ENCODE measurements at regions not wholly inside any gene's neighbourhood (a gene's known extent, or its start where the extent isn't known, plus 50 kb on each side); places are given as distances from the start of the nearest gene placed in this dataset.

- peaks cover 31% of the 10 kb centered on the region for H3K9me3 Mint-ChIP-seq
- intact Hi-C loops (cut with micrococcal nuclease) = no loop called here
- H3K4me1 Mint-ChIP-seq (ENCODE audit: low read depth) = no peaks in the 10 kb centered on the region
- no peaks in the 10 kb centered on the region for H3K27me3 Mint-ChIP-seq
- no peak overlapping the region for H3K4me3 Mint-ChIP-seq
- no peaks in the 10 kb centered on the region for H3K36me3 Mint-ChIP-seq (ENCODE audit: low read depth)
- no peak overlapping the region for H3K27ac Mint-ChIP-seq
These were observed 1160.9 kb upstream of the PCDH9 start for GRCh38 chr13:68390987-68391386.

- peaks cover 30% of the 10 kb centered on the region for H3K9me3 Mint-ChIP-seq
- no peaks in the 10 kb centered on the region for H3K4me1 Mint-ChIP-seq (ENCODE audit: low read depth)
- H3K27ac Mint-ChIP-seq = no peak overlapping the region
- no peaks in the 10 kb centered on the region for H3K36me3 Mint-ChIP-seq (ENCODE audit: low read depth)
- no peaks in the 10 kb centered on the region for H3K27me3 Mint-ChIP-seq
- H3K4me3 Mint-ChIP-seq = no peak overlapping the region
- intact Hi-C loops (cut with micrococcal nuclease) = no loop called here
These were observed 1156.7 kb upstream of the PCDH9 start for GRCh38 chr13:68386808-68387207.

DNA sequence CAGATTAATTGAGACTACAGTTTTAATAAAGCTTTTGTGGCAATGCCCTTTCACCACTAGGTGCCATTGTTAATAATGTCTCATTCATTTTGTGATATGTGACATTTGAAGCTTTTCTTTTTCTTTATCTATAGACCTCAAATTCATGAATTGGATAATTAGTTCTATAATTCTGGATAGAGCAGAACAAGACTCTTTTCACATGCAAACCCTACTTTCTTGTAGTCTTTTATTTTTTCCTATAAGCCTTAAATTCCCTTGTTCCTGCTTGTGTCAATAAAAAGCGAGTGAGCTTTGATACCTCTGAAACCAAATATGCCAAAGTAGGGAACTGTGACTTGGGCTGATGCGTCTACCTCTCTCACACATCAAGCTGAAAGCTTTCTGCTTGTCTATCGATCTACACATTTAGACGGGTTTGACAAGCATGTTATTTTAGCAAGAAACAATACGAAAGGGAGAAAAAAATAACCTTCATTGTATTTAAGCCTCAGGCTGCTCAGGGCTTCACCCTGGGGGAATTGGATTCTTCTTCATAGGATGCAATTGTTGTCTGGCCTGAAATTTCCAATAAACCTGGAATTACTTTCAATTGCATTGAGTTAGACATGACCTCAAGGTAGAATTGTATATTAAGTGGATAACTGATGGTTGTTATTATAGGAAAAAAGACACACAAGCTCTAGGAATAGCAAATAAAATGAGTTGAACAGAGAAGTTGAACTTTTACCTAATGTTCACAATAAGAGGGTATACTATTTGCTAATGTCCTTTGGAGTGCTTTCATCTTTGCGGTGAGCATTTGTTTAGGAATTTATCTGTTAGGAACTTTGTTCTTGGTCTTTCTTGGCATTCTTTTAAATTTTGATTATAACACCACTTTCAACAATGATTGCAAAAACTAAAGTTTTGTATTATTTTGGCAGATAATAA is 1150.2 kb upstream of the PCDH9 start:
- no peaks in the 10 kb centered on the region for H3K4me1 Mint-ChIP-seq (ENCODE audit: low read depth)
- intact Hi-C loops (cut with micrococcal nuclease) = no loop called here
- H3K27me3 Mint-ChIP-seq = no peaks in the 10 kb centered on the region
- H3K9me3 Mint-ChIP-seq = peaks cover 33% of the 10 kb centered on the region
- no peaks in the 10 kb centered on the region for H3K36me3 Mint-ChIP-seq (ENCODE audit: low read depth)
- no peak overlapping the region for H3K27ac Mint-ChIP-seq
- no peak overlapping the region for H3K4me3 Mint-ChIP-seq

DNA sequence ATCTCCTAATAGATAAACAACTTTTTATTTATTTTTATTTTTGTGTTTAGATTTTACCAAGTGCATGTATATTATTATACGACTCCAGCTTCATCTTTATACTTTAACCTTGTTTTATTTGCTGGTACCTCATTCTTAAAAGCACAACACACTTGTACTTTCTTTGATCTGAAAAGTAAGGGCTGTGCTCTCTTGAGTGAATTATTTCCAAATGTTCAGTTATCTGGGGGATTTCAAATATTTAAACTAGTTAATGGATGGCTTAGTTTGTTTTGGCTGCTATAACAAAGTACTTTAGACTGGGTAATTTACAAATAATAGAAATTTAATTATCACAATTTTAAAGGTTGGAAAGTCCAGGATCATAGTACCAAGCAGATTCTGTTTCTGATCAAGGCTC is 1148.2 kb upstream of the PCDH9 start:
- Mint-ChIP-seq H3K4me3 (no peak overlapping the region), H3K27ac (no peak overlapping the region), H3K9me3 (peaks cover 34% of the 10 kb centered on the region), H3K36me3 (ENCODE audit: low read depth) (no peaks in the 10 kb centered on the region), H3K27me3 (no peaks in the 10 kb centered on the region), H3K4me1 (ENCODE audit: low read depth) (no peaks in the 10 kb centered on the region)
- intact Hi-C loops (cut with micrococcal nuclease) = no loop called here

DNA sequence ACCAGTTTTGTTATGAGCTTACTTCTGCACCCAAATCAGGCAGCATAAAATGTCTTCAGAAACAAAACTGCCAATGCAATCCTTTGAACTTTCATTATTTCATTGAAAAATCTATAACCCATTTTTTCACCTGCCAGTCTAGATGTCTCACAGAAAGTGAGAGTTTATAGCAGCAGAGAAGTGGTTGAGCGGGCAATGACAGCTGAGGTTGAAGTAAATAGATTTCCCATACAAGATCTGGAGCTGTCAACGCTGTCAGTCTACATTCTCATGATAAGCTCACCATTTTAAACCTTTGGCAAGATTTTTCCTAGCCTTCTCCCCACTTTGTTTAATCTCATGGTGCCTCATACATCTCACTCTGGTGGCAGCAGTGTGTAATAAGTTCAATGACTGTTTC is 1144.9 kb upstream of the PCDH9 start:
- intact Hi-C loops (cut with micrococcal nuclease) = no loop called here

GRCh38 chr13:68369739-68370138 is 1139.6 kb upstream of the PCDH9 start:
- Mint-ChIP-seq H3K9me3 (peaks cover 21% of the 10 kb centered on the region), H3K36me3 (ENCODE audit: low read depth) (no peaks in the 10 kb centered on the region), H3K27ac (no peak overlapping the region), H3K4me1 (ENCODE audit: low read depth) (no peaks in the 10 kb centered on the region), H3K4me3 (no peak overlapping the region), H3K27me3 (no peaks in the 10 kb centered on the region)
- intact Hi-C loops (cut with micrococcal nuclease) = no loop called here

More for the DNA sequence above, 1144.9 kb upstream of the PCDH9 start:
- no peaks in the 10 kb centered on the region for H3K27me3 Mint-ChIP-seq
- H3K36me3 Mint-ChIP-seq (ENCODE audit: low read depth) = no peaks in the 10 kb centered on the region
- H3K4me3 Mint-ChIP-seq = no peak overlapping the region
- no peaks in the 10 kb centered on the region for H3K4me1 Mint-ChIP-seq (ENCODE audit: low read depth)
- no peak overlapping the region for H3K27ac Mint-ChIP-seq
- H3K9me3 Mint-ChIP-seq = peaks cover 34% of the 10 kb centered on the region

DNA sequence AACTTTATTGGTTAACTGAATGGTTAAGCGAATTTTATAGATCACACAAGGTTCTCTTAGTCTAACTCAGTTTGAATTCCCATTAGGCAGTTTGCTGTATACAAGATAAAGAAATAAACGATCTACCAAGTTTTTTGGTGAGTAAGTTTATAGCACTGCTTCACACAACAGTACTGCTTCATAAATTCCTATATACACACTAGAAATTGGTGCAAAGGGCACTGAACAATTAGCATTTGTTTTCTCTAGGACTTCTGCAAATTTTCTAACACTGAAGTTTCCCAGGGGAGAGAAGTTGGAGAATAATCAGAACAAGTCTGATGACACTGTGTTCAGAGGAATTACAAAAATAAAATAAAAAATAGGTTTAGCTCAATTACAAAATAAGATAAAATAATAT is 1138.8 kb upstream of the PCDH9 start:
- intact Hi-C loops (cut with micrococcal nuclease) = no loop called here
- H3K27me3 Mint-ChIP-seq = no peaks in the 10 kb centered on the region
- H3K4me1 Mint-ChIP-seq (ENCODE audit: low read depth) = no peaks in the 10 kb centered on the region
- no peaks in the 10 kb centered on the region for H3K36me3 Mint-ChIP-seq (ENCODE audit: low read depth)
- H3K9me3 Mint-ChIP-seq = peaks cover 26% of the 10 kb centered on the region
- H3K27ac Mint-ChIP-seq = no peak overlapping the region
- no peak overlapping the region for H3K4me3 Mint-ChIP-seq

DNA sequence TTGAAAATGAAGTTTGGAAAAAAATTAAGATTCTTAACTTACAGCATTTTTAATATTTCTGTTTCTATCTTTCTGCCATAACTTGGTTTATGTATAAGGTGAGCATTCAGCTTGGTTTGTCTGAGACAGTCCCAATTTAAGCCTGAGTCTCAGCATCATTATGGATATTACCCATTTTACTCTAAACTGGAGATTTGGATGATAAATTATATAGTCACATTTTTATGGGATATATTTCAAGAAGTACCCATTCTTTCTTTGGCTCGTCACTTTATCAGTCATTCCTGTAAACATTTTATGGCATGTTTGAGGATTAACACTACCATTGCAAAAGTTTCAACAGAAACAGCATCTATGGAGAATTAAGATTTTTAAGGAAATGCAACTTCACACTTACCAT is 1129.0 kb upstream of the PCDH9 start:
- intact Hi-C loops (cut with micrococcal nuclease) = no loop called here
- H3K9me3 Mint-ChIP-seq = peaks cover 18% of the 10 kb centered on the region
- H3K4me1 Mint-ChIP-seq (ENCODE audit: low read depth) = no peaks in the 10 kb centered on the region
- no peaks in the 10 kb centered on the region for H3K27me3 Mint-ChIP-seq
- H3K4me3 Mint-ChIP-seq = no peak overlapping the region
- no peaks in the 10 kb centered on the region for H3K36me3 Mint-ChIP-seq (ENCODE audit: low read depth)
- H3K27ac Mint-ChIP-seq = no peak overlapping the region

DNA sequence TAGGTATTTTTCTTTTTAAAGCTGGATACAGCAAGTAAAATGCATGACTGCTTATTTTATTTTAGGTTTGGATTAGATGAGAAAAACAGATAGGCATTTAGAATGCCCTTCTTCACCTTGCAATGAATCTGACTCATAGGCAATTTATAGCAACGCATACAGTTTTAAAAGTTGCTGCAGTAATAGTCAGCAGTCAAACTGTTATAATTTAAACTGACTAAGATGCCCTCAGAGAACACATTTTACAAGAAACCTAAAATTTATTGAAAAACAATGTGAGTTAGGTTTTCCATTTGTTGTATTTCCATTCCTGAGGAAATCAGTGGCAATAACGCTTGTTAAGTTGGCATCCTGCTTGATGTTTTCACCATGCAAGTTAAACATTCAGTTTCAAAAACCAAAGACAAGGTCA is 1128.2 kb upstream of the PCDH9 start:
- Mint-ChIP-seq H3K4me1 (ENCODE audit: low read depth) (no peaks in the 10 kb centered on the region), H3K27me3 (no peaks in the 10 kb centered on the region), H3K9me3 (peaks cover 12% of the 10 kb centered on the region), H3K36me3 (ENCODE audit: low read depth) (no peaks in the 10 kb centered on the region), H3K4me3 (no peak overlapping the region), H3K27ac (no peak overlapping the region)
- intact Hi-C loops (cut with micrococcal nuclease) = no loop called here

- Mint-ChIP-seq H3K4me1 (ENCODE audit: low read depth) (no peaks in the 10 kb centered on the region), H3K9me3 (peaks cover 10% of the 10 kb centered on the region), H3K4me3 (no peak overlapping the region), H3K27me3 (no peaks in the 10 kb centered on the region), H3K36me3 (ENCODE audit: low read depth) (no peaks in the 10 kb centered on the region), H3K27ac (no peak overlapping the region)
- intact Hi-C loops (cut with micrococcal nuclease) = no loop called here
These were observed 1120.4 kb upstream of the PCDH9 start for GRCh38 chr13:68350554-68350953.

DNA sequence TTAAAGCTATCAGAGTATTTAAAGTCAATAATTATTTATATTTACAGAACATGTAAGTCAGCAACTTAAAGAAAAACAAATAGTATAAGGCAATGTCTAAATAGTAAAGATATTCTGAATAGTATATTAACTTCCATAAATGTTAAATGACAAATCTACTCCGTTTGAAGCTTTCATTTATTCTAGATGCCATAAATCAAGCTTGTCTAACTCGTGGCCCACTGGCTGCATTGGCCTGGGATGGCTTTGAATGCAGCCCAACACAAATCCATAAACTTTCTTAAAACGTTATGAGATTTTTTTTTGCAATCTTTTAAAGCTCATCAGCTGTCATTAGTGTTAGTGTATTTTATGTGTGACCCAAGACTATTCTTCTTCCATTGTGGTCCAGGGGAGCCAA is 1117.1 kb upstream of the PCDH9 start:
- Mint-ChIP-seq H3K4me1 (ENCODE audit: low read depth) (no peaks in the 10 kb centered on the region), H3K4me3 (no peak overlapping the region), H3K9me3 (peaks cover 37% of the 10 kb centered on the region), H3K36me3 (ENCODE audit: low read depth) (no peaks in the 10 kb centered on the region), H3K27ac (no peak overlapping the region), H3K27me3 (no peaks in the 10 kb centered on the region)
- intact Hi-C loops (cut with micrococcal nuclease) = no loop called here

GRCh38 chr13:68345963-68346531 is 1115.9 kb upstream of the PCDH9 start:
- Mint-ChIP-seq H3K36me3 (ENCODE audit: low read depth) (no peaks in the 10 kb centered on the region), H3K9me3 (peaks cover 47% of the 10 kb centered on the region), H3K4me3 (no peak overlapping the region), H3K27me3 (no peaks in the 10 kb centered on the region), H3K4me1 (ENCODE audit: low read depth) (no peaks in the 10 kb centered on the region), H3K27ac (no peak overlapping the region)
- intact Hi-C loops (cut with micrococcal nuclease) = no loop called here

- H3K27ac Mint-ChIP-seq = no peak overlapping the region
- H3K36me3 Mint-ChIP-seq (ENCODE audit: low read depth) = no peaks in the 10 kb centered on the region
- peaks cover 59% of the 10 kb centered on the region for H3K9me3 Mint-ChIP-seq
- H3K4me1 Mint-ChIP-seq (ENCODE audit: low read depth) = no peaks in the 10 kb centered on the region
- no peak overlapping the region for H3K4me3 Mint-ChIP-seq
- H3K27me3 Mint-ChIP-seq = no peaks in the 10 kb centered on the region
- intact Hi-C loops (cut with micrococcal nuclease) = no loop called here
These were observed 1093.0 kb upstream of the PCDH9 start for GRCh38 chr13:68323124-68323523.

- Mint-ChIP-seq H3K4me1 (ENCODE audit: low read depth) (no peaks in the 10 kb centered on the region), H3K36me3 (ENCODE audit: low read depth) (no peaks in the 10 kb centered on the region), H3K27me3 (no peaks in the 10 kb centered on the region), H3K27ac (no peak overlapping the region), H3K9me3 (peaks cover 69% of the 10 kb centered on the region), H3K4me3 (no peak overlapping the region)
- intact Hi-C loops (cut with micrococcal nuclease) = no loop called here
These were observed 1089.2 kb upstream of the PCDH9 start for GRCh38 chr13:68319384-68319783.
